CD4-positive, CD25-positive, alpha-beta regulatory T cell (primary cell): ENCODE measurements at regions not wholly inside any gene's neighbourhood (a gene's known extent, or its start where the extent isn't known, plus 50 kb on each side); places are given as distances from the start of the nearest gene placed in this dataset.

ENCODE experiments used
- ATAC-seq, 2 donors: fragments of 150-1000 bp; cut with Tn5 transposase; one replicate each; pipeline ENCODE4 v1.10.0; 2021; ENCODE audit warnings: low read depth in 2 of 2, moderate number of reproducible peaks in 2 of 2, moderate library complexity in 1 of 2
- DNase-seq, 3 donors: peaks; one replicate each; pipeline versions ENCODE4 v3.0.0 to v3.0.0-alpha.2; 2012 to 2022; ENCODE audit warnings: mixed read lengths in 1 of 3
- H3K27ac ChIP-seq: one replicate; pipeline ENCODE4 v1.7.0; 2013; ENCODE audit warnings: mild to moderate bottlenecking, low read length; ENCODE audit not compliant: insufficient read depth, poor library complexity, severe bottlenecking
- H3K27me3 ChIP-seq: one replicate; pipeline ENCODE4 v1.7.0; 2013; ENCODE audit warnings: low read length; ENCODE audit not compliant: control insufficient read depth, insufficient read depth
- H3K36me3 ChIP-seq: one replicate; pipeline ENCODE4 v1.7.0; 2013; ENCODE audit warnings: mild to moderate bottlenecking, low read length, moderate library complexity; ENCODE audit not compliant: control insufficient read depth, insufficient read depth
- H3K4me1 ChIP-seq: 2 replicates; pipeline ENCODE4 v1.7.0; 2013; ENCODE audit warnings: mild to moderate bottlenecking, low read length; ENCODE audit not compliant: insufficient read depth, control insufficient read depth, poor library complexity, severe bottlenecking
- H3K4me3 ChIP-seq: one replicate; pipeline ENCODE4 v1.7.0; 2013; ENCODE audit warnings: low read depth, mild to moderate bottlenecking, low read length, moderate library complexity
- H3K9me3 ChIP-seq, 2 experiments: 1 replicate in 1 of 2; 2 replicates in 1 of 2; pipeline ENCODE4 v1.7.0; 2013; ENCODE audit warnings: low read length in 2 of 2, mild to moderate bottlenecking in 1 of 2, moderate library complexity in 1 of 2; ENCODE audit not compliant: control insufficient read depth in 2 of 2
- H3K27ac Mint-ChIP-seq, 3 donors: one replicate each; pipeline ENCODE4 v1.8.0; 2020 to 2022; ENCODE audit warnings: mild to moderate bottlenecking in 3 of 3, mixed read lengths in 3 of 3, moderate library complexity in 2 of 3
- H3K27me3 Mint-ChIP-seq: one replicate; pipeline ENCODE4 v1.8.0; 2022; ENCODE audit warnings: mild to moderate bottlenecking, mixed read lengths
- H3K36me3 Mint-ChIP-seq: one replicate; pipeline ENCODE4 v1.8.0; 2020; ENCODE audit warnings: mixed read lengths
- H3K4me1 Mint-ChIP-seq, 4 donors: one replicate each; pipeline ENCODE4 v1.8.0; 2020 to 2022; ENCODE audit warnings: mixed read lengths in 4 of 4, mild to moderate bottlenecking in 1 of 4
- H3K4me3 Mint-ChIP-seq, 4 donors: one replicate each; pipeline ENCODE4 v1.8.0; 2020 to 2022; ENCODE audit warnings: mild to moderate bottlenecking in 4 of 4, mixed read lengths in 4 of 4, moderate library complexity in 3 of 4
- H3K9me3 Mint-ChIP-seq, 7 donors: one replicate each; pipeline ENCODE4 v1.8.0; 2020 to 2022; ENCODE audit warnings: mixed read lengths in 7 of 7, mild to moderate bottlenecking in 3 of 7, moderate library complexity in 2 of 7

- no peaks in the 10 kb centered on the region for H3K36me3 ChIP-seq
- no peak overlapping the region for H3K4me3 ChIP-seq
- ATAC-seq = no peak
- Mint-ChIP-seq H3K4me3 (no peak overlapping the region), H3K27me3 (no peaks in the 10 kb centered on the region), H3K27ac (no peak overlapping the region), H3K4me1 (no peaks in the 10 kb centered on the region), H3K36me3 (no peaks in the 10 kb centered on the region), H3K9me3 (peaks cover 0 to 6% (median 2%) of the 10 kb centered on the region in 7 donors)
- H3K9me3 ChIP-seq = no peaks in the 10 kb centered on the region
- no peaks in the 10 kb centered on the region for H3K4me1 ChIP-seq
- no peaks in the 10 kb centered on the region for H3K27me3 ChIP-seq
- no peak for DNase-seq
- H3K27ac ChIP-seq = no peak overlapping the region
Measured at GRCh38 chr4:110793890-110794554, 171.1 kb upstream of the PITX2 start.

GRCh38 chr4:110795971-110796370 lies 173.1 kb upstream of the PITX2 start:
- Histone ChIP-seq H3K4me3 (no peak overlapping the region), H3K27me3 (no peaks in the 10 kb centered on the region), H3K9me3 (no peaks in the 10 kb centered on the region), H3K4me1 (no peaks in the 10 kb centered on the region), H3K36me3 (no peaks in the 10 kb centered on the region), H3K27ac (no peak overlapping the region)
- H3K4me3 Mint-ChIP-seq = no peak overlapping the region
- H3K4me1 Mint-ChIP-seq = no peaks in the 10 kb centered on the region
- H3K9me3 Mint-ChIP-seq = peaks cover 0 to 4% (median 0%) of the 10 kb centered on the region in 7 donors
- H3K27me3 Mint-ChIP-seq = no peaks in the 10 kb centered on the region
- no peak overlapping the region for H3K27ac Mint-ChIP-seq
- no peaks in the 10 kb centered on the region for H3K36me3 Mint-ChIP-seq
- DNase-seq (no peak), ATAC-seq (no peak)

- no peaks in the 10 kb centered on the region for H3K4me1 Mint-ChIP-seq
Measured at GRCh38 chr4:110797486-110797885, 174.6 kb upstream of the PITX2 start.

GRCh38 chr4:110798687-110799086 lies 175.8 kb upstream of the PITX2 start:
- H3K4me1 ChIP-seq = no peaks in the 10 kb centered on the region
- Mint-ChIP-seq H3K4me1 (no peaks in the 10 kb centered on the region), H3K9me3 (peaks cover 0 to 4% (median 0%) of the 10 kb centered on the region in 7 donors), H3K4me3 (no peak overlapping the region), H3K36me3 (no peaks in the 10 kb centered on the region), H3K27me3 (no peaks in the 10 kb centered on the region), H3K27ac (no peak overlapping the region)
- no peak for DNase-seq
- H3K9me3 ChIP-seq = no peaks in the 10 kb centered on the region
- no peaks in the 10 kb centered on the region for H3K27me3 ChIP-seq
- H3K4me3 ChIP-seq = no peak overlapping the region
- H3K36me3 ChIP-seq = no peaks in the 10 kb centered on the region
- no peak for ATAC-seq
- no peak overlapping the region for H3K27ac ChIP-seq

More at GRCh38 chr4:110797486-110797885, 174.6 kb upstream of the PITX2 start:
- no peaks in the 10 kb centered on the region for H3K9me3 ChIP-seq
- no peak overlapping the region for H3K27ac ChIP-seq
- H3K36me3 Mint-ChIP-seq = no peaks in the 10 kb centered on the region
- H3K9me3 Mint-ChIP-seq = peaks cover 0 to 4% (median 0%) of the 10 kb centered on the region in 7 donors
- ATAC-seq (no peak), DNase-seq (no peak)
- no peaks in the 10 kb centered on the region for H3K27me3 Mint-ChIP-seq
- no peak overlapping the region for H3K4me3 Mint-ChIP-seq
- H3K27ac Mint-ChIP-seq = no peak overlapping the region
- no peaks in the 10 kb centered on the region for H3K4me1 ChIP-seq
- H3K4me3 ChIP-seq = no peak overlapping the region
- H3K36me3 ChIP-seq = no peaks in the 10 kb centered on the region
- H3K27me3 ChIP-seq = no peaks in the 10 kb centered on the region

- no peak overlapping the region for H3K27ac ChIP-seq
- H3K4me3 ChIP-seq = no peak overlapping the region
- no peaks in the 10 kb centered on the region for H3K36me3 Mint-ChIP-seq
- H3K9me3 ChIP-seq = no peaks in the 10 kb centered on the region
- no peaks in the 10 kb centered on the region for H3K27me3 ChIP-seq
- ATAC-seq (no peak), DNase-seq (no peak)
- no peaks in the 10 kb centered on the region for H3K4me1 ChIP-seq
- no peak overlapping the region for H3K4me3 Mint-ChIP-seq
- no peaks in the 10 kb centered on the region for H3K36me3 ChIP-seq
- H3K27ac Mint-ChIP-seq = no peak overlapping the region
- no peaks in the 10 kb centered on the region for H3K27me3 Mint-ChIP-seq
- H3K4me1 Mint-ChIP-seq = no peaks in the 10 kb centered on the region
- peaks cover 0 to 4% (median 0%) of the 10 kb centered on the region in 7 donors for H3K9me3 Mint-ChIP-seq
Measured at GRCh38 chr4:110799211-110799610, 176.3 kb upstream of the PITX2 start.

- no peaks in the 10 kb centered on the region for H3K36me3 Mint-ChIP-seq
- DNase-seq (no peak), ATAC-seq (no peak)
- no peaks in the 10 kb centered on the region for H3K4me1 Mint-ChIP-seq
- H3K4me3 Mint-ChIP-seq = no peak overlapping the region
- no peaks in the 10 kb centered on the region for H3K27me3 ChIP-seq
- no peaks in the 10 kb centered on the region for H3K9me3 ChIP-seq
- peaks cover 0 to 4% (median 0%) of the 10 kb centered on the region in 7 donors for H3K9me3 Mint-ChIP-seq
- no peak overlapping the region for H3K27ac Mint-ChIP-seq
- no peak overlapping the region for H3K4me3 ChIP-seq
- H3K4me1 ChIP-seq = no peaks in the 10 kb centered on the region
- H3K36me3 ChIP-seq = no peaks in the 10 kb centered on the region
- H3K27ac ChIP-seq = no peak overlapping the region
- H3K27me3 Mint-ChIP-seq = peaks cover 5% of the 10 kb centered on the region
Measured at GRCh38 chr4:110801591-110801990, 178.7 kb upstream of the PITX2 start.

GRCh38 chr4:110808351-110808878 lies 185.5 kb upstream of the PITX2 start:
- H3K27ac ChIP-seq = no peak overlapping the region
- Mint-ChIP-seq H3K27ac (no peak overlapping the region), H3K4me1 (no peaks in the 10 kb centered on the region), H3K4me3 (no peak overlapping the region), H3K9me3 (peaks cover 0 to 4% (median 2%) of the 10 kb centered on the region in 7 donors), H3K36me3 (no peaks in the 10 kb centered on the region), H3K27me3 (peaks cover 5% of the 10 kb centered on the region)
- no peaks in the 10 kb centered on the region for H3K4me1 ChIP-seq
- DNase-seq (no peak), ATAC-seq (no peak)
- H3K9me3 ChIP-seq = no peaks in the 10 kb centered on the region
- no peaks in the 10 kb centered on the region for H3K27me3 ChIP-seq
- no peaks in the 10 kb centered on the region for H3K36me3 ChIP-seq
- H3K4me3 ChIP-seq = no peak overlapping the region

- H3K27ac ChIP-seq = no peak overlapping the region
- Mint-ChIP-seq H3K9me3 (peaks cover 0 to 5% (median 0%) of the 10 kb centered on the region in 7 donors), H3K27me3 (no peaks in the 10 kb centered on the region), H3K4me3 (no peak overlapping the region), H3K27ac (no peak overlapping the region), H3K36me3 (no peaks in the 10 kb centered on the region), H3K4me1 (no peaks in the 10 kb centered on the region)
- no peaks in the 10 kb centered on the region for H3K36me3 ChIP-seq
- ATAC-seq = no peak
- H3K4me1 ChIP-seq = no peaks in the 10 kb centered on the region
- DNase-seq = no peak
- H3K27me3 ChIP-seq = no peaks in the 10 kb centered on the region
- no peak overlapping the region for H3K4me3 ChIP-seq
- no peaks in the 10 kb centered on the region for H3K9me3 ChIP-seq
Measured at GRCh38 chr4:110815950-110816349, 193.1 kb upstream of the PITX2 start.
